CD4-positive, alpha-beta T cell treated with Interferon alpha-2 for 1 hour (primary cell): ENCODE measurements at regions not wholly inside any gene's neighbourhood (a gene's known extent, or its start where the extent isn't known, plus 50 kb on each side); places are given as distances from the start of the nearest gene placed in this dataset.
"Not testable (repeated sequence)": the region's sequence is repeated elsewhere in the genome, so short reads cannot be mapped to it uniquely, and the experiment has no call there.

Experiments used
- DNase-seq, 2 donors: peaks; one replicate each; pipeline ENCODE4 v3.0.0-alpha.2; 2020 to 2022

DNA sequence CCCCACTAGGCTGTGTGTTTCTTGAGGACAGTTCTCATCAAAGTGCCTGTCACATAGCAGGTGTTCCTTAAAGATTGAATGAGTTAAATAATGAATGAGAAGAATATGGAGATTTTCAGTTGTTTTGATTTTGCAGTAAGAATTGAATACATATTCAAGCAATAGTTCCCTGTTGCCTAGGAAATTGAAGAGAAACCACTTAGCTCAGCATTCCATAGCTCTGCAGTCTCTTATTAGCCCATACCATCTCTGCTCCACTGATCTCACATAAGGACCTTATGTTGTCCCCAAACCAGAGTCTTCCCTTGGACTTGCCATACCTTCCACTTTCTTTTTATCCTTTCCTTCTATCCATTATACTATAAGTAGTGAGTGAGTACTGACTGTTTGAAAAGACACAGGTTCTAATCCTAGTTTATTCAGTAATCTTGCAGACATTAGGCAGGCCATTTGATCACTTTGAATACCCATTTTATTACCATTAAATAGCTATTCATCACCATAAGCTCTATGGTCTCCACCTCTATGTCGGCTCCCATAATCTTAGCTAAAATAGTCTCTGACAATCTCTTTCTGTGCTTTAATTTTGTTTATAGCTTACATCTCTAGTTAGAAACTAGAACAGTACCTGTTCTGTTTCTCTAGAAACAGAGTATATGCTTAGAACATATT, 1059.6 kb upstream of the SLIT2 start:
- no peak for DNase-seq

DNA sequence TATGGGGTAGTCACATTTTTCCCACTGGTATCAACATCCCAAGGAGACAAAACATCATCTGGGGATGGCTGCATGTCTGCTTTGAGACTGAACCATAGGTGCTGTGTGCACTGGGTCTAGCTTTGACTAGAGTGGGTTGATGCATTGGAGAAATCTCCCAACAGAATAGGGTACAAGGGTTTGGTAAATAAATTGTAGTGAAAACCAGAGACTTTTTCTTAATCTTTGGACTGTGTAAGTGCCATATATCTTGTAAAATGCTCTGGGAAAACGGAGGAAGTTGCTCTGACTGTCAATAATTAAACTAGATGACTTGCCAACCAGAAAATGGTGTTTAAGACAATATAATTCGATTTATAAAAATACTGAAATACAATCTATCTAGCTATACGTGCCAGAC, 1064.0 kb upstream of the SLIT2 start:
- DNase-seq: no peak

DNA sequence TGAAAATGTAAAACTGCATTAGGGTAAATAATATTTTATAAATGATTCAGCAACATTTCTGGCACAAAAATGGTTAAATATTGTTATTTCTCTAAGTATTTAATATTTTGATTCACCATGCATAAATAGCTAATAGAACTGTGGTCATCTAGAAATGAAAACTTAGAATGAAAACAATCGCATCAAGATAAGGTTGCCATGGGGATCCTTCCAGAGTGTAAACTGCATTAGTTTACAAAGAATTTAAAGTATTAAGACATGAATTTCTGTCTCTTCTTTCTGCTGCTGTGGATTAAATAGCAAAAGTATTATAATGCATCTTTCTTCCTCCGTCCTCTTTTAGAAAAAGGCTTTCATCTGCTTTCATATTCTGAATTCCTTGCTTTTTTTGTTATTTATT, 1064.6 kb upstream of the SLIT2 start:
- DNase-seq: no peak

DNA sequence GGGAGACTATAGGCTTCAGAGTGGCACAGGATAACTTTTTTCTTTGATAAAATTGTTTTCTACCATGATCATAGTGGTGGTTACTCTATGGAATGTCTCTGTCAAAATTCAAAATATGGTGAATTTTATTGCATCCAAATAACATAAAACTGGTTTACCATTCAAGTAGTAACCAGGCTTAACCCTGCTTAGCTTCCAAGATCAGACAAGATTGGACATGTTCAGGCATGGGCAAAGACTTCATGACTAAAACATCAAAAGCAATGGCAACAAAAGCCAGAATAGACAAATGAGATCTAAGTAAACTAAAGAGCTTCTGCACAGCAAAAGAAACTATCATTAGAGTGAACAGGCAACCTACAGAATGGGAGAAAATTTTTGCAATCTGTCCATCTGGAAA, 1070.1 kb upstream of the SLIT2 start:
- not testable (repeated sequence) for DNase-seq

DNA sequence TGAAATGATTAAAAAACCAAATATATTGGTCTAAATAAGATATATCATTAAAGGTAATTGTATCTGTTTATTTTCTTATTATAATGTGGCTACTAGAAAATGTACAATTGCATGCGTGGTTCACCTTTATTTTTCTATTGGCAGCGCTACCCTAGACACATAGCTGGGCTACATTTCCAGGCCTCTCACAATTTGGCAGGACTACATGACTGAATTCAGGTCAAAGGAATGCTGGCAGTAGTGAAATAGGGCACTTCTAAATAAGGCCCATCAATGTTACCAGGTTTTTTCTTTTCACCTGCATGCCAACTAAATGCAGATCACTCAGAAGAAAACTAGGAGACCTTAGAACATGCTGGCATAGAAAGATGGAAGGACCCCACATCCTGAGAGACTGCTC, 1072.9 kb upstream of the SLIT2 start:
- DNase-seq: no peak

DNA sequence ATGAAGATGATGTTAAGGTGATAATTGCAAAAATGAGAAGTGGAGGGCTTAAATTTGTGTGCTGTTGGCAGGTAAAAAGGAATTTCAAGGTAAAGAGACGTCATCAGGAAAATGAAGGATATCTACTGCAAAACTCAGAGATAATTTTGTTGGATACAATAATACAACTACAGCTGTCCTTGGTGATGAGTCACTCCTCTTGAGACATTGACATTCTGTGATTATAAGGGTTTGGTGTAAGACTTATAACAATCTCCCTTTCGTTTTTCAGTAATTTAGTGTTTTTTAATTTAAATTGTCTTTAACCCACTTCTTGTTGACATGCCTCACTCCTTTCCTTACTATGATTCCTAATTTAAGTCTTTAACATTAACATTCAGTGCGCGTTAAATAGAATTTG, 1074.1 kb upstream of the SLIT2 start:
- no peak for DNase-seq

DNA sequence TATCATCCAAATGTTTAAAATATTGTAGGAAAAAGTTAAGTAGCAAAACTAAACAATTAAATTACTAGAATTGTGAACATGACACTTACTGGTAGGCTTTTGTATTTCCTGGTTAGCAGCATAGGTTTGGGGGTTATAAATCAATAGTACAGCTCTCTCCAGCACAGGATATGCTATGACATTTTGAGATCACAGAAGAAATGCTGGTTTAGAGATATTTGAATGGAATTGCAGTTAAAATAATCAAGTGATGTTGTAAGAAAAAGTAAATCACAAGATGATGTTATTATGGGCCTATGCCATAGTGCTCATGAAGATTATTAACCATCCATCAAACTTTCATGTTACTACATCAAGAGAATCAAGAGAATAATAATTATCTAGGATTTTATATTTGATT, 1079.9 kb upstream of the SLIT2 start:
- no peak for DNase-seq

DNA sequence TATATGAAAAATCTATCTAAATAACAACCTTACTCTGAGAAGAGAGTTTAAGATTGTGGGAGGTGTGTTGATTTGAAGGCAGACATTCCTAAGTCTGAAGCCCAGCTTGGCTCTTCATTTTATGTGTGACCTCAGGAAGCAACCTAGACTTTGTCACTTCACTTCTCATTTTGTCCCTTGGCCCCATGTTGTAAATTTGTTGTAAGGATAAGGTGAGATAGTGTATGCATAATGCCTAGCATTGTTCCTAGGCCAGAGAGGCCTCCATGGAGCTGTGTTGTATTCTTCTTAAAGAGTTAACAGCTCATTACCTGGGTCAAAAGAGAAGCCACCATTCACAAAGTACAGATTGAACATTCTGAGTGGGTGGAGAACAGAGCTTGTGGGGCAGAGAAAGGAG, 1084.4 kb upstream of the SLIT2 start:
- no peak for DNase-seq

DNA sequence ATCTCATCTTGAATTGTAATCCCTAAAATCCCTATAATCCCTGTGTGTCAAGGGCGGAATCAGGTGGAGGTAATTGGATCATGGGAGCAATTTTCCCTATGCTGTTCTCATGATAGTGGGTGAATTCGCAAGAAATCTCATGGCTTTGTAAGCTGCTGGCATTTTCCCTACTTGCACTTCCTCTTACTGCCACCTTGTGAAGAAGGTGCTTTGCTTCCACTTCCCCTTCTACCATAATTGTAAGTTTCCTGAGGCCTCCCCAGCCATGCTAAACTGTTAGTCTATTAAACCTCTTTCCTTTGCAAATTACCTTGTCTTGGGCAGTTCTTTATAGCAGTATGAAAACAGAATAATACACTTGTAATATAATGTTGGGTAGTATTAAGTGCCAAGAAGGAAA, 1087.4 kb upstream of the SLIT2 start:
- no peak for DNase-seq

DNA sequence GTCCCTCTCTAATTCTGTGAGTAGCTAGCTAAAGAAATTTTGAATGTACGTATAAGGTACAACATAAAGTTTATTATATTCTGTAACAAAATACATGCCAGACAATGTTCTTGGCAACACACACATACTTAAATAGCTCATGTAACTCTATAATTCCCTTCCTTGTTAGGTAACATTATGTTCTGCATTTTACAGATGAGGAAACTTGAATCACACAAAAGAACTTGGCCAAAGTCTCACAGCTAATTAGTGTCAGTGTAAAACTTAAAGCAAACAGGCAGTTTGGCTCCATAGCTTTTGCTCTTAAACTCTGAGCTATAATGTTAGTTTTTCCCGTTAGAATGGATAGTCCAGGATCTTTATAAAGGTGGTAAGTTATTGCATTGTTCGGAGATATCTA, 1091.8 kb upstream of the SLIT2 start:
- DNase-seq: no peak

DNA sequence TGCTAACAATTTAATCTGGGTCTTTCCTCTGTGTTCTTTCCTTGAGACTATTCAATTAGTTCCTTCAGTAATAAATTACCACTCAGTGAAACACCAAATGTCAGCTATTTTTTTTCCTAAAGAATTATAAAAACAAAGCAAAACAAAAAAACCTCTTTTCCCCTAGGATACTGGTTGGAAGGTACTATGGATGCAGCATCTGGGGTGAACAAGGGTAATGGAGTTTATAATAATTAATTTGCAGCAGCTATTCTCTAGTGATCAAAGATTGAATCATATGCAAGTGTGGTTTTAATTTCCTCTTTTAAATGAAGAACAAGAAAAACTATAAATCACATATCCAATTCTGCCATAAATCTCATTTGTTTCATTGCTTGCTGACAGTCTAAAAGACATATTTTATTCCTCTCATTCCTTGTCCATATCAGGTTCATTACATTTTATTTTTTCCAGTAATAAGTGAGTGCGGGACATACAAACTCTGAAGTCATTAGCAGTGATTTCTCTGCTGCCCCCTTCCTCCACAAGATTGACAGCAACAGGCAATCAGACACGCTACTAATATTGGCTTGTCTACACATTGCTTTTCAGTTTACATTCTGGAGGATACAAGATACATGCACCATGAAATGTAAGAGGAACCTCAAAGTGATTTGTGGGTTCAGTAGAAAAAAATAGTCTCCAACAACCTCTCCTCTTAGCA, 1093.4 kb upstream of the SLIT2 start:
- no peak for DNase-seq

DNA sequence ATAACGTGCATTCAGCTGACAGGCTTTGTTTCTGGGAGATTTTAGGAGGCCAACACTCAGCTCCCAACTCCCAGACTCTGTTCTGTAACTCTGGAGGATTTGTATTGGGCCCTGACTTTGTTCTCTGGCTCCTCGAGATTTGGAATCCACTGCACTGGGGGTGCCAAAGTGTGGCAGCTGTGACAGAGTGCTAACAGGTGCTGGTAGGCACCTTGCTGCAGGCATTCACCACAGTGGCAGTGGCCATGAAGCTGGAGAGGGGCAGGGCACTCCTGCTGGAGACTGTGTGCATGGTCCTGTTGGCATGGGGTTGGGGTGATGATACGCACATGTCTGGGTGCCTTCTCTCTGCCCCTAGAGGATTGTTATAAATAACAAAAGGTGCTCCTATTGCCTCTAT, 1094.9 kb upstream of the SLIT2 start:
- no peak for DNase-seq

DNA sequence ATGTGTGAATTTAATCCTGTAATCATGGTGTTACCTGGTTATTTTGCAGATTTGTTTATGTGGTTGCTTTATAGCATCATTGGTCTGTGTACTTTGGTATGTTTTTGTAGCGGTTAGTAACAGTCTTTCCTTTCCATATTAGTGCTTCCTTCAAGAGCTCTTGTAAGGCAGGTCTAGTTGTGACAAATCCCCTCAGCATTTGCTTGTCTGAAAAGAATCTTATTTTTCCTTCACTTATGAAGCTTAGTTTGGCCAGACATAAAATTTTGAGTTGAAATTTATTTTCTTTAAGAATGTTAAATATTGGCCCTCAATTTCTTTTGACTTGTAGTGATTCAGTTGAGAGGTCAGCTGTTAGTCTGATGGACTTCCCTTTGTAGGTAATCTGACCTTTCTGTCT, 1096.1 kb upstream of the SLIT2 start:
- no peak for DNase-seq

DNA sequence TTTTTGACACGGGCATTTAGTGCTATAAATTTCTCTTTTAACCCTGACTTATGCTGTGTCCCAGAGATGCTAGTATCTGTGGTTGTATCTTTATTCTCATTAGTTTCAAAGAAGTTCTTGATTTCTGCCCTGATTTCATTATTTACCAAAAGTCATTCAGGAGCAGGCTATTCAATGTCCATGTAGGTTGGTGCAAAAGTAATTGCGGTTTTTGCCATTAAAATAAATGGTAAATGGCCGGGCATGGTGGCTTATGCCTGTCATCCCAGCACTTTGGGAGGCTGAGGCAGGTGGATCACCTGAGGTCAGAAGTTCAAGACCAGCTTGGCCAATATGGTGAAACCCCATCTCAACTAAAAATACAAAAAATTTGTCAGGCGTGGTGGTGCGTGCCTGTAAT, 1097.4 kb upstream of the SLIT2 start:
- not testable (repeated sequence) for DNase-seq

DNA sequence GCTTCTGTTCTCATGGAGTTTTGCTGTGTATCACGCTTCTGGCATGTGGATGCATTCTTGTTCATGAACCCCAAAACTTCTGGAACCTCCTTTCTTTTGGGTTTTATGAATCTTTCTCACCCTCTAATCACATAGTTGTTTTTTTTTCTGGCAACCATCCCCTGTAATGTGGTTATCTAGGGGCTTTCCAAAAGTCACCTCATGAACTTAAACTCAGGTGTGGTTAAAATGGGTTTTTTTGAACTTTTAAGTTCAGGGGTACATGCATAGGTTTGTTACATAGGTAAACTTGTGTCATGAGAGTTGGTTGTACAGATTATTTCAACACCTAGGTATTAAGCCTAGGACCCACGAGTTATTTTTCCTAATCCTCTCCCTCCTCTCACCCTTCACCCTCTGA, 1099.4 kb upstream of the SLIT2 start:
- no peak for DNase-seq

DNA sequence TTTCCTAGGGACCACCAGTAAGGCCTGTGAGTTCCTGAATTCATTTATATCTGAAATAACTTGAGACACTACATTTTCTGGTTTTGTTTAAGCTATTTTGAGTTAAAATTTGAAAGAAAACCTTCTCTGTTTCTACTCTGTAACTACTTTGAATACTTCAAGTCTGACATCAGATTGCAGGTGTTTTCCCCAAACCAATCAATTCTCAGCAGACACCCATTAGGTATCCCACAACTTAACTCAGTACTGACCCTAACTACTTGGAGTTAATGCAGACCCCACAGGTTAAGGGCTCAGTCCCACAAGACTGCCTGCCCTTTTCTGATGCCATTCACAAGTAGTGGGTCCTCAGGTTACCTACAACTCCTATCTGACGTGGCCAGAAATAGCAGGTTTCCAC, 1100.0 kb upstream of the SLIT2 start:
- no peak for DNase-seq

DNA sequence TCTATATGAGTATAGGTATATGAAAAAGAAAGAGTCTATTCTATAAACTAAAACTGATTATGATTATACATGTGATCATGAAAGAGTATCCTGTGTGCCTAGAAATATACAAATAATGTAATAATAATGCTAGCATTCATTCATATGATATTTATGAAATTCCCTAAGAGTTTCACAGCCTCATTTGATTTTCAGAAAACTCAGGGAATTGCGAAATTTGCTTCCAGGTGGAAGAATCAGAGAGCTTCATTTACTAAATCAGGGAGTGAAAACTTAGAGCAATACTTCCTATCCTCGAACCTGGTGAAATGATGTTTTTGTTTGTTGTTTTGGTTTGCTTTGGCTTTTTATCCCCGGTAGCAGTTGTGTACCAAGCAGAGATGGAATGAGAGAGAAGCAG, 1105.7 kb upstream of the SLIT2 start:
- no peak for DNase-seq

DNA sequence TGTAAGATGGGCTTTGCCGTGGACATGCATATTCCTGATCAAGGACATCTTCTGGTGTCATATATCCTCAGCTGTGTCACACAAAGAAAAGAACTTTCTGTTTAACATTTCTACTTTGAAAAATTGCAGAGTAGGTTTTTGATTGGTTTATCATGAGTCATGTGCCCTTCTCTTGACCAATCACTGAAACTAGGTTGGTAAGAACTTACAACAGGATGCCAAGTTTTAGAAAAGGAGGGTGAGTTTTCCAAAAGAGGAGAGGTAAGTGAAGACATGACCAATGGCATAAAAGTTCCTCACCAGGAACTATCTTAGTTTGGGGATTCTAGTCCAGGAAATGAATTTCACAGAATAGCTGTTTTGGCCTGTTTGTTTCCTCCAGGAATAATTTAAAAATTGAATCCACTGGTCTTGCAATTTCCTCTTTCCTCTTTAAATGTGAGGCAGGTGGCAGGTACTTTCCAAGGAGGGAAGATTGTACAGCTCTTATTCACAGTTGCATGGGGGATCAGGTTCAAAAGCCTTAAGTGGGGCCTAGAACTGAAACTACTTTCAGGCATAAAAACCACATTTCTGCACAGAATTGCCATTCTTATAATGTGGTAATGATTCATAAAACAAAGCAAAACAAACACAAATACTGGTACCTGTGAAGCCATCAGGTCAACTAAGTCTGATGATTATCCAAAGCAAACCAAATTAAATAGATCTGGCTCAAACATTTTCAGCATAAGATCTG, 1114.5 kb upstream of the LCORL start:
- DNase-seq: no peak

DNA sequence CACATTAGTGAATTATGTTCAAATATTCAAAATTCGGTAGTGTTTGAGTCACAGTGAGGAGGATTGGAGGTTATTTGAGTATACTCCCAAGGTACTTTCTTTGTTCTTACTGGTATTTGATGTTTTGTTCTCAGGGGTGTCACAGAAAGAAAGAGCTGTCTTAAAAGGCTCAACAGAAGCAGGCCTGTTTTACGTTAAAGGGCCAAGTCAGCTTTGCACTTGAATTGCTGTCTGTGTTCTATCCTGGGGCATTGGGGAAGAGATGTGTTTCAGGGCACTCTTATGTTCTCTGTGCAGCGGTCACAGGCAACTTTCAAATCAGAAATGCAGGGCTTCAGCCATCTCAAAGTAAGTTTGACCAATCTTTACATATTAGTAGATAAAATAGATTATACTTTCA, 1113.1 kb upstream of the LCORL start:
- DNase-seq: no peak

DNA sequence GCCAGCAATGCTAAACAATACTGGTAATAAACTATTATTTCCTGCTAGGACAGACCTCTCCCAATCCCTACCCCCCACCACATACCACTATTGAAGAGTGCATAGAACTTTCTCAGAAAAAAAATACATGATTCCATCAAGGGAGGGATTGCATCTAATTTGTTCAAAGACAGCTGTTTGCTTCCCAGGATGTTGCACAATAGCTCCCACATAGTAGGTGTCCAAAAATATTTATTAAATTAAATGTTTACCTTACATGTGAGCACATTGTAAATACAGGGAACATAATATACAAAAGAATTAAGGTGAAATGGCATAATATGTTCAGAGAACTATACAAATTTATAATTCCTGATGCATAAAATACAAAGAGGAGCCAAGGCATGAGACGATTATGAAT, 1111.8 kb upstream of the LCORL start:
- DNase-seq: no peak

DNA sequence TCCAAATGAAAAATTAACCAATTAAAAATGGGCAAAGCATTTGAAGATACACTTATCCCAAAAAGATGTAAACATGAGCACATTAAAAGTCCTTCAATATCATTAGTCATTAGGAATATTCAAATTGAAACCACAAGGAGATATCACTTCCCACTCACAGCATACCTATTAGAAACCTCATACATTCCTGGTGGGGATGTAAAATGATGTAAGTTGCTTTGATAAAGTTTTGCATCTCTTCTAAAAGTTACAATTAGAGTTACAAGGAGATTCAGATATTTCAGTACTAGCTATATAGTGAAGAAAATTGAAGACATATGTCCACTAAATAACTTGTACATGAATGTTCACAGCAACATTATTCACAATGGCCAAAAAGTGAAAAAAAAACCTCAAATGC, 1109.3 kb upstream of the LCORL start:
- DNase-seq: no peak

DNA sequence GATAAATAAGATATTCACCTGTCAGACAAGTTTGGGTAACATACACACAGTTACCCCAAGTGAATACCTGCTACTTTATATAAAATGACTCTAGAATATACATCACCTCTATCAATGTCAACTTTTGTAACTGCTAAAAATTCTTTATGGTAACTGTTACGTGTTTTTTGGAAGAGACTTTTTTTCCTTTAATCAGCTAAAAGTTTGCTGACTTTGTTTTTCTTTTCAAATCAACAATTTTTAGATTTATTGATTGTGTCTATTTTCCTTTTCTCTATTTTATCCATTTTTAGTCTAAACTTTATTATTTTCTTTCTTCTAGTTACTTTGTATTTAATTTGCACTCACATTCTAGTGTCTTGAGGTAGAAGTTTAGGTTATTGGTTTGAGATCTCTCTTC, 1106.6 kb upstream of the LCORL start:
- DNase-seq: no peak

DNA sequence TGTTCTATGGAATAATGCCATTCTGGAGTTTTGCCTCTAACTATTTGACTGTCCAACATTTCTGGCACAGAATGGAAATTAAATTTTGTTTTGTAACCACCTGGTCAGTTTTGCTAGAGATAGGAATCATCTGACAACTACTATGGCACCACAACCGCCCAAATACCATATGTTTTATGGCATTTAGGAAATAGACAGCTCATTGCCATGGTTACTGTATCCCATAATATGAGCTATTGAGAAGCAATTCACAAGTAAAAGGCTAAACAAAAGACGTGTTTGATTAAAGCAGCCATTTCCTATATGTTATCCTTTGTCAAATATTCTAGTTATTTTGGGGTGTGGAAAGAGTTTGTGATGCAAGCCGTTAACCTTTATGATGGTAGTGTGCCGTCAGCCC, 1105.3 kb upstream of the LCORL start:
- DNase-seq: no peak

DNA sequence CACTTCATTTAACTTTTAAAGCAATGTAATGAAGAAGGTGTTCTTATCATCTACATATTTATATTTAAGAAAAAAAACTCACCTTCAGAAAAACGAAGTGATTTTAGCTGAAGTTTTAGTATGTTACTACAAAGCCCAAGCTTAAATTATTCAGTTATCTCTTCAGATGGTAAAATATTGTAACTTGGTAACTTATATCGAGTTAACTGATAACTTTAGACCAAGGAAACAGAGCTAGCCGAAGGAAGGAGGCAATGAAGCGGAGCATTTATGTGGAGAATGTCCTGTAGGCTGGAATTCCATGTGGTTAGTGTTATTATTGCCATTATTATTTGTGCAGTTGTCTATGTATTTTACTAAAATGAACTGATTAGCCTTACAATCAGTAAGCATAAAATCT, 1102.1 kb upstream of the LCORL start:
- no peak for DNase-seq
